Endothelial cell (in vitro differentiated cells): ENCODE measurements at regions not wholly inside any gene's neighbourhood (a gene's known extent, or its start where the extent isn't known, plus 50 kb on each side); places are given as distances from the start of the nearest gene placed in this dataset.

Experiments
- DNase-seq: peaks from one replicate; pipeline ENCODE4 v3.0.0; 2021; ENCODE audit warnings: low spot score
- H3K27ac Mint-ChIP-seq: one replicate; pipeline ENCODE4 v1.8.0; 2021; ENCODE audit warnings: mixed read lengths, inconsistent platforms; ENCODE audit not compliant: unreplicated experiment
- H3K27me3 Mint-ChIP-seq: one replicate; pipeline ENCODE4 v1.8.0; 2021; ENCODE audit warnings: mild to moderate bottlenecking, moderate library complexity, mixed read lengths, inconsistent platforms; ENCODE audit not compliant: unreplicated experiment
- H3K36me3 Mint-ChIP-seq: one replicate; pipeline ENCODE4 v1.8.0; 2021; ENCODE audit warnings: mild to moderate bottlenecking, low read depth, mixed read lengths, inconsistent platforms; ENCODE audit not compliant: unreplicated experiment
- H3K4me1 Mint-ChIP-seq: one replicate; pipeline ENCODE4 v1.8.0; 2021; ENCODE audit warnings: mild to moderate bottlenecking, mixed read lengths, inconsistent platforms; ENCODE audit not compliant: unreplicated experiment
- H3K4me3 Mint-ChIP-seq: one replicate; pipeline ENCODE4 v1.8.0; 2021; ENCODE audit warnings: mild to moderate bottlenecking, mixed read lengths, inconsistent platforms; ENCODE audit not compliant: unreplicated experiment
- H3K9me3 Mint-ChIP-seq: one replicate; pipeline ENCODE4 v1.8.0; 2021; ENCODE audit warnings: mixed read lengths, inconsistent platforms; ENCODE audit not compliant: unreplicated experiment
- TF ChIP-seq, protein P1 (sequence below): fragments of 200-600 bp; sonication (generic); IDR thresholded peaks from one replicate; pipeline ENCODE4 v1.5.0; 2021; ENCODE audit warnings: antibody characterized with exemption; ENCODE audit not compliant: unreplicated experiment

DNA sequence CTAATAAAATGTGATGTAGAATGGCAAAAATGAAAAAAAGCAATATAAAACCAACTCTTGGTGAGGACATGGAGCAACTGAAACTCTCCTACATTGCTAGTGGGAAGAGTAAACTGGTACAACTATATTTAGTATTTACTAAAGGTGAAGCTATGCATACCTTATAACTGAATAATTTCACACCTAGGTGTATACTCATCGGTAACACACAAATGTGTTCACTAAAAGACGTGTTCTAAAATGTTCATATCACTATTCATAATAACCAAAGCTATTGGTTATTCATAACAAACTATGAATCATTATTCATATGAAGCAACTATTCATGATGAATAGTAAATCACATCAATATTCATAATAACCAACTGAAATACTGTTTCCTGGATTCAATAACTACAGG, 1030.3 kb downstream of the ROBO2 start:
- Mint-ChIP-seq H3K27ac (no peak overlapping the region), H3K4me3 (no peak overlapping the region), H3K27me3 (peaks cover 2% of the 10 kb centered on the region), H3K9me3 (no peaks in the 10 kb centered on the region), H3K4me1 (peaks cover 21% of the 10 kb centered on the region), H3K36me3 (no peaks in the 10 kb centered on the region)
- TF ChIP-seq, protein P1, sequence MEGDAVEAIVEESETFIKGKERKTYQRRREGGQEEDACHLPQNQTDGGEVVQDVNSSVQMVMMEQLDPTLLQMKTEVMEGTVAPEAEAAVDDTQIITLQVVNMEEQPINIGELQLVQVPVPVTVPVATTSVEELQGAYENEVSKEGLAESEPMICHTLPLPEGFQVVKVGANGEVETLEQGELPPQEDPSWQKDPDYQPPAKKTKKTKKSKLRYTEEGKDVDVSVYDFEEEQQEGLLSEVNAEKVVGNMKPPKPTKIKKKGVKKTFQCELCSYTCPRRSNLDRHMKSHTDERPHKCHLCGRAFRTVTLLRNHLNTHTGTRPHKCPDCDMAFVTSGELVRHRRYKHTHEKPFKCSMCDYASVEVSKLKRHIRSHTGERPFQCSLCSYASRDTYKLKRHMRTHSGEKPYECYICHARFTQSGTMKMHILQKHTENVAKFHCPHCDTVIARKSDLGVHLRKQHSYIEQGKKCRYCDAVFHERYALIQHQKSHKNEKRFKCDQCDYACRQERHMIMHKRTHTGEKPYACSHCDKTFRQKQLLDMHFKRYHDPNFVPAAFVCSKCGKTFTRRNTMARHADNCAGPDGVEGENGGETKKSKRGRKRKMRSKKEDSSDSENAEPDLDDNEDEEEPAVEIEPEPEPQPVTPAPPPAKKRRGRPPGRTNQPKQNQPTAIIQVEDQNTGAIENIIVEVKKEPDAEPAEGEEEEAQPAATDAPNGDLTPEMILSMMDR: no peak
- no peak for DNase-seq

DNA sequence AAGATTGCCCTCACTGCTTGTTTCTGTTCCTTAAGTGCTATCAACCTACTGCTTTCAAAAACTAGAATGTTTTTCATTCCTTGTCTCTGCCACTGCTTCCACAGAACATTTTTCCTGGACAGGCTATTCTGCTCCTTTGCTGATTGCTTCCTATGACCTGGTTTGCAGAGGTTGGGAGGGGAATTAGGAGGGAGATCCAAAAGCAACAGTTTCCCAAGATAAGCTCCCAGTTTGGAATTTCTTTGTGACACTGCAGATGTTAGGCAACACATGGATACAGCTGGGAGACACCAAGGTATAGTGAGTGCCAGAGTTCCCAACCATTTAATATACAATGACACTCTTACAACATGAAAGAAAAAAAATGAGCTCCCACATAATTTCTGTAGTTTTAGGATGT, 1036.5 kb downstream of the ROBO2 start:
- Mint-ChIP-seq H3K4me1 (peaks cover 28% of the 10 kb centered on the region), H3K27me3 (peaks cover 2% of the 10 kb centered on the region), H3K9me3 (no peaks in the 10 kb centered on the region), H3K4me3 (no peak overlapping the region), H3K27ac (no peak overlapping the region), H3K36me3 (no peaks in the 10 kb centered on the region)
- TF ChIP-seq, protein P1: no peak
- DNase-seq: no peak

DNA sequence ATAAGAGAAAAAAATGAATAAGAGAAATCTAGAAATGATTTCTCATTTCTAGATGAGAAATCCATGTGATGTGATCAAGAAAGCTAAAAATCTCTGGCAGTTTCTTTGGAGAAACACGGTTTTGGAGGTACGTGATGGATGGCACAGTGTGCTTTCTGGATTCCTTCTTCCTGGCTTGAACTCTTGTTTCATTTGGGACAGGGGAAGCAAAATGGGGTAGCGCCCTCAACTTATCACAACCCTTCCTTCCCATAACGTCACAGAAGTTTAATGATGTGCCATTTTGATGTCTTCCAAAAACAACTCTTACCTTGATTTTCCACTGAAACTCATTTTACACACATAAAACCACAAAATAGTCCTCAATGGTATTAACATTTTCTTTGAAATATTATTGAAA, 1037.3 kb downstream of the ROBO2 start:
- peaks cover 2% of the 10 kb centered on the region for H3K27me3 Mint-ChIP-seq
- H3K9me3 Mint-ChIP-seq: no peaks in the 10 kb centered on the region
- TF ChIP-seq, protein P1: no peak

DNA sequence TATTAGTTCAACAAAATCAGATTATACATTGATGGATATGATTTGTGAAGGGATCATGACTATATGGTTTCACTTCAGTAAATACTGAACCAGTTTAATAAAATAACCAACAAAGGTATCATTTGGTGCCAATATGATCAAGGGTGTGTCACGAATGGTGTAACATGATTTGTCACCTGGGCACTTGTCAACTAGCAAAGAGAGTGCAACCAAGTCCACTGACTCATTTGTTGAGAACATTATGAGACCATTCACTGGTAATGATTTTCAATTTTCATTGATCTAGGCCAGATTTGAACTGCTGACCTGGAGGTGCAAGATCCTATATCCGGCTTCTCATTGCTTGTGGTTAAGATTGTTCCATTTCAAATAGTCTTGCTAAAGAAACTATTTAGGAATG, 1037.9 kb downstream of the ROBO2 start:
- no peak for DNase-seq
- H3K27ac Mint-ChIP-seq: no peak overlapping the region
- no peaks in the 10 kb centered on the region for H3K36me3 Mint-ChIP-seq

More for the DNA sequence above, 1037.3 kb downstream of the ROBO2 start:
- no peak for DNase-seq
- Mint-ChIP-seq H3K27ac (no peak overlapping the region), H3K4me1 (peaks cover 25% of the 10 kb centered on the region), H3K36me3 (no peaks in the 10 kb centered on the region), H3K4me3 (no peak overlapping the region)

DNA sequence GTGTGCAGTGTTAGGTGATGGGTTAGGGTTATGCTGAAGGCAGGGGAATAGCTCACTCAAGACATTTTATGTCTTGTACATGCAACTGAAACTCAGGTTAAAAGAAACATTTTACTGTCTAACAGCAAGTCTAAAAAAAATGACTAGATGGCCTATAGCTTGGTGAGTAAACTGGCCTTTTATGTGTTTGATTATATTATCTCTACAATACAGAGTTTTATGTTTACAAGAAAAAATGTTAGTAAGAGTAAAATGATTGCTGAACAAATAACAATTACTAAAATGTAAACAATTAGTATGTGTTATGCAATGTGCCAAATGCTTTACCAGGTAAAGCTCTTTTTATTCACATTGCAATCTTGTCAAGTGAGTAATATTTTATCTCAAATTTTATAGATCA, 1039.6 kb downstream of the ROBO2 start:
- TF ChIP-seq, protein P1: no peak
- Mint-ChIP-seq H3K4me3 (no peak overlapping the region), H3K36me3 (no peaks in the 10 kb centered on the region), H3K27me3 (peaks cover 2% of the 10 kb centered on the region), H3K27ac (no peak overlapping the region), H3K4me1 (peaks cover 8% of the 10 kb centered on the region), H3K9me3 (no peaks in the 10 kb centered on the region)
- DNase-seq: no peak

More for the DNA sequence above, 1037.9 kb downstream of the ROBO2 start:
- H3K27me3 Mint-ChIP-seq: peaks cover 2% of the 10 kb centered on the region
- no peak overlapping the region for H3K4me3 Mint-ChIP-seq
- TF ChIP-seq, protein P1: no peak
- peaks cover 19% of the 10 kb centered on the region for H3K4me1 Mint-ChIP-seq
- no peaks in the 10 kb centered on the region for H3K9me3 Mint-ChIP-seq
